Kidney glomerular epithelial cell (primary cell): ENCODE measurements at regions not wholly inside any gene's neighbourhood (a gene's known extent, or its start where the extent isn't known, plus 50 kb on each side); places are given as distances from the start of the nearest gene placed in this dataset.
A peak's percentile ranks its signal among the peaks of the same experiment; 100 is the strongest.

ENCODE experiments used
- DNase-seq: peaks from one replicate; lab custom pipeline; 2025; lab: John Stamatoyannopoulos, UW

GRCh38 chr10:57015595-57016318 is 654.7 kb upstream of the ZWINT start:
- DNase-seq: no peak

- no peak for DNase-seq
Measured at GRCh38 chr10:57015187-57015586, 654.1 kb upstream of the ZWINT start.

GRCh38 chr10:57014758-57015157 is 653.7 kb upstream of the ZWINT start:
- no peak for DNase-seq

GRCh38 chr10:57008189-57008588 is 647.1 kb upstream of the ZWINT start:
- DNase-seq: no peak

GRCh38 chr10:56991591-56992069 is 630.6 kb upstream of the ZWINT start:
- no peak for DNase-seq

GRCh38 chr10:56975513-56975912 is 614.5 kb upstream of the ZWINT start:
- no peak for DNase-seq

- DNase-seq: no peak
Measured at GRCh38 chr10:56973766-56974165, 612.7 kb upstream of the ZWINT start.

GRCh38 chr10:56943221-56943755 is 582.2 kb upstream of the ZWINT start:
- DNase-seq: no peak

- DNase-seq: no peak
Measured at GRCh38 chr10:56934515-56934914, 573.5 kb upstream of the ZWINT start.

GRCh38 chr10:56928714-56929113 is 567.7 kb upstream of the ZWINT start:
- peak; percentile 58 for DNase-seq

- DNase-seq: no peak
Measured at GRCh38 chr10:56927701-56928100, 566.6 kb upstream of the ZWINT start.

- DNase-seq: peak; percentile 95
Measured at GRCh38 chr10:56920601-56921261, 559.7 kb upstream of the ZWINT start.

- DNase-seq: peak; percentile 55
Measured at GRCh38 chr10:56912043-56912442, 551.0 kb upstream of the ZWINT start.

- DNase-seq: no peak
Measured at GRCh38 chr10:56905051-56905450, 544.0 kb upstream of the ZWINT start.

GRCh38 chr10:56902554-56902953 is 541.5 kb upstream of the ZWINT start:
- no peak for DNase-seq

- no peak for DNase-seq
Measured at GRCh38 chr10:56895306-56895705, 534.2 kb upstream of the ZWINT start.

- no peak for DNase-seq
Measured at GRCh38 chr10:56881218-56881617, 520.2 kb upstream of the ZWINT start.

GRCh38 chr10:56880606-56881005 is 519.5 kb upstream of the ZWINT start:
- no peak for DNase-seq

GRCh38 chr10:56874950-56875349 is 513.9 kb upstream of the ZWINT start:
- DNase-seq: no peak

- no peak for DNase-seq
Measured at GRCh38 chr10:56871160-56871668, 510.2 kb upstream of the ZWINT start.

GRCh38 chr10:56867236-56867635 is 506.2 kb upstream of the ZWINT start:
- DNase-seq: no peak

GRCh38 chr10:56856569-56856968 is 495.5 kb upstream of the ZWINT start:
- DNase-seq: no peak

- no peak for DNase-seq
Measured at GRCh38 chr10:56844978-56845529, 484.0 kb upstream of the ZWINT start.
